Uterus (tissue), 3 donors: ENCODE measurements at regions not wholly inside any gene's neighbourhood (a gene's known extent, or its start where the extent isn't known, plus 50 kb on each side); places are given as distances from the start of the nearest gene placed in this dataset.

Source experiments
- DNase-seq, 2 donors: peaks; one replicate each; pipeline ENCODE4 v3.0.0-alpha.2; 2019 to 2020
- H3K27ac ChIP-seq, 2 donors: fragments of 200-600 bp; sonication (generic); 1 replicate in 1 of 2; 2 replicates in 1 of 2; pipeline ENCODE4 v1.5.1; 2016 to 2018
- H3K27me3 ChIP-seq, 2 donors: fragments of 200-600 bp; sonication (generic); one replicate each; pipeline ENCODE4 v1.5.1; 2018 to 2019; ENCODE audit warnings: control low read depth in 1 of 2
- H3K36me3 ChIP-seq, 2 donors: fragments of 200-600 bp; sonication (generic); one replicate each; pipeline ENCODE4 v1.5.1; 2019; ENCODE audit warnings: control low read depth in 1 of 2
- H3K4me1 ChIP-seq, 2 donors: fragments of 200-600 bp; sonication (generic); one replicate each; pipeline ENCODE4 v1.5.1; 2018 to 2019; ENCODE audit warnings: control low read depth in 1 of 2
- H3K4me3 ChIP-seq, 2 donors: fragments of 200-600 bp; sonication (generic); 1 replicate in 1 of 2; 2 replicates in 1 of 2; pipeline ENCODE4 v1.5.1; 2018 to 2019; ENCODE audit warnings: mild to moderate bottlenecking in 1 of 2
- H3K9me3 ChIP-seq, 2 donors: fragments of 200-600 bp; sonication (generic); one replicate each; pipeline ENCODE4 v1.5.1; 2019; ENCODE audit warnings: control low read depth in 1 of 2
- POLR2A ChIP-seq, 2 donors: fragments of 450-650 bp; IDR thresholded peaks; one replicate each; pipeline ENCODE4 v1.6.1; 2016; ENCODE audit warnings: antibody characterized with exemption in 2 of 2, mild to moderate bottlenecking in 1 of 2, moderate library complexity in 1 of 2
- intact Hi-C: fragments of 100-400 bp; cut with DNase I; formaldehyde crosslinking; loops from one replicate; pipeline ENCODE4 v1.15.1; 2023; ENCODE audit warnings: low total_unique reads
- TF ChIP-seq, protein P1 (sequence below), 4 experiments: fragments of 200-600 bp in 2 of 4; fragments of 450-650 bp in 2 of 4; sonication (generic) in 2 of 4; IDR thresholded peaks; one replicate each; pipeline ENCODE4 v1.5.1; 2016 to 2019; ENCODE audit warnings: antibody characterized with exemption in 4 of 4, mild to moderate bottlenecking in 2 of 4, moderate library complexity in 1 of 4
- donor health status: DM: yes; HTN: yes; CAD: no.

DNA sequence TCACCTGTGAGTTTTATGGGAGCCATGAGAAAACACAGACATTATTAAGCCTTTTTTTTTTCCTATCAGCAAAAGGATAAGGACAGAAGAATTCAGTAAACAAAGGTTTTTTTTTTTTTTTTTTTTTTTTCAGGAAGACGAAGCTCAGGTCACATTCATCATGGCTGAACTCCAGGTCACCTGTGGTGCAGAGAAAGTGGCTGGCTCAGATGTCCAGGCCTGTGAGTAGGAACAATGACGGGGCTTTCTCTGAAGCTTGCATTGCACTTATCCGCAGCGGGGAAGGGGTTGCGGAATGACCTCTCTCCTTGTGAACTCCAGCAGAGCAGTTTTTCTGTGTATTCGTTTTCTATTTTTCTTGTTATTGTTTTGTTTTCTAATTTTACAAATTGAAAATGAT, 759.6 kb upstream of the TMEM132C start:
- Histone ChIP-seq H3K36me3 (no peaks in the 10 kb centered on the region), H3K4me3 (no peak overlapping the region), H3K27ac (no peak overlapping the region), H3K9me3 (no peaks in the 10 kb centered on the region), H3K4me1 (no peaks in the 10 kb centered on the region), H3K27me3 (no peaks in the 10 kb centered on the region)
- TF ChIP-seq, protein P1, sequence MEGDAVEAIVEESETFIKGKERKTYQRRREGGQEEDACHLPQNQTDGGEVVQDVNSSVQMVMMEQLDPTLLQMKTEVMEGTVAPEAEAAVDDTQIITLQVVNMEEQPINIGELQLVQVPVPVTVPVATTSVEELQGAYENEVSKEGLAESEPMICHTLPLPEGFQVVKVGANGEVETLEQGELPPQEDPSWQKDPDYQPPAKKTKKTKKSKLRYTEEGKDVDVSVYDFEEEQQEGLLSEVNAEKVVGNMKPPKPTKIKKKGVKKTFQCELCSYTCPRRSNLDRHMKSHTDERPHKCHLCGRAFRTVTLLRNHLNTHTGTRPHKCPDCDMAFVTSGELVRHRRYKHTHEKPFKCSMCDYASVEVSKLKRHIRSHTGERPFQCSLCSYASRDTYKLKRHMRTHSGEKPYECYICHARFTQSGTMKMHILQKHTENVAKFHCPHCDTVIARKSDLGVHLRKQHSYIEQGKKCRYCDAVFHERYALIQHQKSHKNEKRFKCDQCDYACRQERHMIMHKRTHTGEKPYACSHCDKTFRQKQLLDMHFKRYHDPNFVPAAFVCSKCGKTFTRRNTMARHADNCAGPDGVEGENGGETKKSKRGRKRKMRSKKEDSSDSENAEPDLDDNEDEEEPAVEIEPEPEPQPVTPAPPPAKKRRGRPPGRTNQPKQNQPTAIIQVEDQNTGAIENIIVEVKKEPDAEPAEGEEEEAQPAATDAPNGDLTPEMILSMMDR (IDR thresholded peaks at IDR 0.05) = no peak
- TF ChIP-seq POLR2A (IDR thresholded peaks at IDR 0.05) = no peak
- intact Hi-C loops = no loop called here
- DNase-seq = no peak

DNA sequence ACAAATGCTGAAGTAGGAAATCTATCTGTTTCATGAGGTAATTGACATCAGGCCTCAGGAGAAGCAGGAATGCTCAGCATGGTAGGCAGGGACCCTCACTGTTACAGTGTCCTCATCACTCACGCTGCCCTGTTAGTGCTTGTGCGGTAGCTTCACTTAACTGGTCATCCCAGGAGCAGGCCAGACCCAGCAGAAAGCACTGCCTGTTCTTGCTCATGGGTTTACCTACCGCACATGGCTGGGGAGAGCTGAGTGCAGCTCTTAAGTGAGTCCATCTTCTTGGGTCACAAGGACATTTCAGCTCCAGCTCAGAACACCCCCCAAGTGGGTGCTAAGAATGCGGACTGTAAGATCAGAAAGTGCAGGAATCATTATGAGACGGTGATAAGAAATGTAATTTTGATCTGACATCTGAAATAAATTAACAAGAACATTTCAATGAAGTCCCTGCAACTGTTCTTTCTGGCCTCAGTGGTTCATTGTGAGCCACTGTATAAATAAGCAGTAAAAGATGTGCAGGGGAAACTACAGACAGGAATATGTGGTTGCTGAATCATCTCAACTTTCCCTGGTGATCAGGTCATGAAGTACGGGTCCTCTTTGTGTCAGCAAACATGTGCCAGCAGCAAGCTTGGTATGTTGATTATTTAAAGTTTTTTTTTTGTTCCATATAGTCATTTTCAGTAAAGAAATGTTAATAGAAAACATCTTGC, 757.7 kb upstream of the TMEM132C start:
- H3K9me3 ChIP-seq = no peaks in the 10 kb centered on the region
- DNase-seq = no peak
- no peak overlapping the region for H3K27ac ChIP-seq
- H3K4me3 ChIP-seq = no peak overlapping the region
- no peaks in the 10 kb centered on the region for H3K4me1 ChIP-seq
- intact Hi-C loops = no loop called here
- H3K27me3 ChIP-seq = no peaks in the 10 kb centered on the region
- no peaks in the 10 kb centered on the region for H3K36me3 ChIP-seq
- TF ChIP-seq, protein P1 (IDR thresholded peaks at IDR 0.05) = no peak
- TF ChIP-seq POLR2A (IDR thresholded peaks at IDR 0.05) = no peak

DNA sequence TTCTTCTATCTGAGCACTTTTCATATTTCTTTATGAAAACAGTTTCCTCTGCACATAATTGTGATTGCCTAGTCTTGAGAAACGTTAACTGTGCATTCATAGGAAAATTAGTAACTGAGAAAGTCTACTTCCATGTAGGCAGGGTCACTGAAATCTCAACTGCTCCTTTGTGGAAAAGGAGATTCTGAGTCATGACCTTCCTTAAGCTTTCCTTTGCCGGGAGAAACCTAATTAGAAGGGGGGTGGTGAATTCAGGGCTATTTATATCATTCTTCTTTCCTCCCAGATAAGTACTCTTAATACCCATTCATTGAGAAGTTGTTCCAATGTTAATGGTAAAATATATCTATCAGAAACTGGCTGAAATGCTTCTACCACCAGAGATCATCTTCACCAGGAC, 751.0 kb upstream of the TMEM132C start:
- no peak for TF ChIP-seq POLR2A (IDR thresholded peaks at IDR 0.05)
- TF ChIP-seq, protein P1 (IDR thresholded peaks at IDR 0.05) = no peak
- H3K27me3 ChIP-seq = no peaks in the 10 kb centered on the region
- no peak for DNase-seq
- H3K4me3 ChIP-seq = no peak overlapping the region
- H3K4me1 ChIP-seq = no peaks in the 10 kb centered on the region
- H3K27ac ChIP-seq = no peak overlapping the region
- intact Hi-C loops = no loop called here
- H3K9me3 ChIP-seq = no peaks in the 10 kb centered on the region
- no peaks in the 10 kb centered on the region for H3K36me3 ChIP-seq

DNA sequence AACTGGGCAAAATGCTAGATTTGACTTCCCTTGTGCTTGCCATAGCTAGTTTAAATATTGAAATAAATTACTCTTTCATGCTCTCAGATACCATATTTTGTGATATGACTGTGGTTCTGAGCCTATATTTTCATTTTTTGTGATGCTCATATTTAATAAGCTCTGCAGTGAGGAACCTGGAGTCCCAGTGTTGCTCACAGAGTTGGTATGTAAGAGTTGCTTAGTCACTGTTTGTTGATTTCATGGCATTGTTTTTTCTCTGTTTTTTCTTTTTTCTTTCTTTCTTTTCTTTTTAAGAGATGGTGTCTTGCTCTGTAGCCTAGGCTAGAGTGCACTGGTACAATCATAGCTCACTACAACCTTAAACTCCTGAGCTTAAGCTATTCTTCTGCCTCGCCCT, 750.5 kb upstream of the TMEM132C start:
- no peak for DNase-seq
- TF ChIP-seq, protein P1 (IDR thresholded peaks at IDR 0.05) = no peak
- no peak for TF ChIP-seq POLR2A (IDR thresholded peaks at IDR 0.05)
- intact Hi-C loops = no loop called here
- Histone ChIP-seq H3K9me3 (no peaks in the 10 kb centered on the region), H3K4me1 (no peaks in the 10 kb centered on the region), H3K27me3 (no peaks in the 10 kb centered on the region), H3K36me3 (no peaks in the 10 kb centered on the region), H3K27ac (no peak overlapping the region), H3K4me3 (no peak overlapping the region)

DNA sequence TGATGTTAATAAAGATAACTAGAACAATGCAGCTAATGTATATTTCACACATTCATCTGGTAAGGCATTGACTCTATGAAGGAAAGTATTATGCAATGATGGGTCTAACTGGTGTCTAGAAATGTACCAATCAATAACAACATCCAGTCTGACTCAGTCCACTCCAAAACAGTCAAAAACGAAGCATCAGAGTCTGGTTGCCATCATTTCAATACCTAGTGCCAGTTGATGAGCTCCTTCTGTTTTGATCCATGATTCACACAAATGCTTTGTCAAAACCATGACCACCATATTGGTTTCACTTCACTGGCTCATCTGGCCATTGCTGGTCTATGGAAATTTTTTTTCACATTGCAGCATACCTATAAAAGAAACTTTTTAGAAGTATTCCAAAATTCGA, 747.2 kb upstream of the TMEM132C start:
- intact Hi-C loops = no loop called here
- no peaks in the 10 kb centered on the region for H3K36me3 ChIP-seq
- no peak overlapping the region for H3K4me3 ChIP-seq
- no peaks in the 10 kb centered on the region for H3K27me3 ChIP-seq
- no peak for DNase-seq
- H3K9me3 ChIP-seq = no peaks in the 10 kb centered on the region
- no peaks in the 10 kb centered on the region for H3K4me1 ChIP-seq
- H3K27ac ChIP-seq = no peak overlapping the region
- TF ChIP-seq, protein P1 (IDR thresholded peaks at IDR 0.05) = no peak
- no peak for TF ChIP-seq POLR2A (IDR thresholded peaks at IDR 0.05)
